Central memory CD8-positive, alpha-beta T cell (primary cell): ENCODE measurements at regions not wholly inside any gene's neighbourhood (a gene's known extent, or its start where the extent isn't known, plus 50 kb on each side); places are given as distances from the start of the nearest gene placed in this dataset.

Experiments used
- ATAC-seq: fragments of 150-1000 bp; cut with Tn5 transposase; replicated peaks from 2 replicates; pipeline ENCODE4 v1.10.0; 2022; ENCODE audit warnings: mild to moderate bottlenecking, moderate FRiP score, moderate number of reproducible peaks; ENCODE audit not compliant: poor library complexity, severe bottlenecking; ENCODE audit errors: extremely low read depth
- DNase-seq, 2 donors: peaks; one replicate each; pipeline ENCODE4 v3.0.0; 2021; ENCODE audit warnings: low spot score in 2 of 2
- H3K27ac Mint-ChIP-seq: one replicate; pipeline ENCODE4 v1.8.0; 2022; ENCODE audit warnings: low read depth, mild to moderate bottlenecking, moderate library complexity, mixed read lengths
- H3K27me3 Mint-ChIP-seq: one replicate; pipeline ENCODE4 v1.8.0; 2022; ENCODE audit warnings: mixed read lengths
- H3K36me3 Mint-ChIP-seq: one replicate; pipeline ENCODE4 v1.8.0; 2022; ENCODE audit warnings: mild to moderate bottlenecking, moderate library complexity, mixed read lengths; ENCODE audit not compliant: insufficient read depth
- H3K4me1 Mint-ChIP-seq: one replicate; pipeline ENCODE4 v1.8.0; 2022; ENCODE audit warnings: mixed read lengths
- H3K4me3 Mint-ChIP-seq: one replicate; pipeline ENCODE4 v1.8.0; 2022; ENCODE audit warnings: mild to moderate bottlenecking, moderate library complexity, mixed read lengths
- H3K9me3 Mint-ChIP-seq: one replicate; pipeline ENCODE4 v1.8.0; 2022; ENCODE audit warnings: mixed read lengths

- H3K36me3 Mint-ChIP-seq, result no peaks in the 10 kb centered on the region
- H3K27me3 Mint-ChIP-seq, result peaks cover 46% of the 10 kb centered on the region
- H3K4me3 Mint-ChIP-seq, result no peak overlapping the region
- DNase-seq (no peak), ATAC-seq (no peak)
- no peaks in the 10 kb centered on the region for H3K9me3 Mint-ChIP-seq
- no peak overlapping the region for H3K27ac Mint-ChIP-seq
- no peaks in the 10 kb centered on the region for H3K4me1 Mint-ChIP-seq
Observed at GRCh38 chr20:48298433-48298832, 513.2 kb upstream of the SULF2 start.

- H3K36me3 Mint-ChIP-seq, result peaks cover 1% of the 10 kb centered on the region
- H3K4me3 Mint-ChIP-seq, result no peak overlapping the region
- no peaks in the 10 kb centered on the region for H3K4me1 Mint-ChIP-seq
- DNase-seq (no peak), ATAC-seq (no peak)
- H3K27ac Mint-ChIP-seq, result no peak overlapping the region
- no peaks in the 10 kb centered on the region for H3K9me3 Mint-ChIP-seq
- peaks cover 54% of the 10 kb centered on the region for H3K27me3 Mint-ChIP-seq
Observed at GRCh38 chr20:48295966-48296421, 510.7 kb upstream of the SULF2 start.

- DNase-seq, result no peak
- H3K9me3 Mint-ChIP-seq, result no peaks in the 10 kb centered on the region
- H3K36me3 Mint-ChIP-seq, result peaks cover 1% of the 10 kb centered on the region
- H3K4me3 Mint-ChIP-seq, result no peak overlapping the region
- peaks cover 57% of the 10 kb centered on the region for H3K27me3 Mint-ChIP-seq
- no peaks in the 10 kb centered on the region for H3K4me1 Mint-ChIP-seq
- no peak overlapping the region for H3K27ac Mint-ChIP-seq
- ATAC-seq, result no peak
Observed at GRCh38 chr20:48295445-48295903, 510.2 kb upstream of the SULF2 start.

- ATAC-seq, result no peak
- H3K27ac Mint-ChIP-seq, result no peak overlapping the region
- DNase-seq, result no peak
- H3K36me3 Mint-ChIP-seq, result peaks cover 1% of the 10 kb centered on the region
- no peaks in the 10 kb centered on the region for H3K4me1 Mint-ChIP-seq
- H3K4me3 Mint-ChIP-seq, result no peak overlapping the region
- peaks cover 62% of the 10 kb centered on the region for H3K27me3 Mint-ChIP-seq
- H3K9me3 Mint-ChIP-seq, result no peaks in the 10 kb centered on the region
Observed at GRCh38 chr20:48294942-48295341, 509.7 kb upstream of the SULF2 start.

GRCh38 chr20:48294196-48294595 is 508.9 kb upstream of the SULF2 start:
- Mint-ChIP-seq H3K27me3 (peaks cover 67% of the 10 kb centered on the region), H3K4me1 (no peaks in the 10 kb centered on the region), H3K4me3 (no peak overlapping the region), H3K27ac (no peak overlapping the region), H3K36me3 (peaks cover 1% of the 10 kb centered on the region), H3K9me3 (no peaks in the 10 kb centered on the region)
- DNase-seq (no peak), ATAC-seq (no peak)

GRCh38 chr20:48293671-48294070 is 508.4 kb upstream of the SULF2 start:
- ATAC-seq (no peak), DNase-seq (no peak)
- peaks cover 1% of the 10 kb centered on the region for H3K36me3 Mint-ChIP-seq
- no peaks in the 10 kb centered on the region for H3K4me1 Mint-ChIP-seq
- peaks cover 67% of the 10 kb centered on the region for H3K27me3 Mint-ChIP-seq
- H3K9me3 Mint-ChIP-seq, result no peaks in the 10 kb centered on the region
- no peak overlapping the region for H3K4me3 Mint-ChIP-seq
- H3K27ac Mint-ChIP-seq, result no peak overlapping the region

GRCh38 chr20:48292806-48293205 is 507.5 kb upstream of the SULF2 start:
- DNase-seq, result no peak
- H3K4me1 Mint-ChIP-seq, result no peaks in the 10 kb centered on the region

GRCh38 chr20:48291896-48292295 is 506.6 kb upstream of the SULF2 start:
- H3K9me3 Mint-ChIP-seq, result no peaks in the 10 kb centered on the region
- peaks cover 78% of the 10 kb centered on the region for H3K27me3 Mint-ChIP-seq
- ATAC-seq (no peak), DNase-seq (no peak)
- no peak overlapping the region for H3K27ac Mint-ChIP-seq
- no peak overlapping the region for H3K4me3 Mint-ChIP-seq
- H3K36me3 Mint-ChIP-seq, result peaks cover 1% of the 10 kb centered on the region
- H3K4me1 Mint-ChIP-seq, result no peaks in the 10 kb centered on the region

More at GRCh38 chr20:48292806-48293205, 507.5 kb upstream of the SULF2 start:
- peaks cover 74% of the 10 kb centered on the region for H3K27me3 Mint-ChIP-seq
- no peak overlapping the region for H3K4me3 Mint-ChIP-seq
- H3K27ac Mint-ChIP-seq, result no peak overlapping the region
- ATAC-seq, result no peak
- H3K36me3 Mint-ChIP-seq, result peaks cover 1% of the 10 kb centered on the region
- no peaks in the 10 kb centered on the region for H3K9me3 Mint-ChIP-seq

GRCh38 chr20:48288930-48289507 is 503.7 kb upstream of the SULF2 start:
- ATAC-seq (no peak), DNase-seq (no peak)
- no peaks in the 10 kb centered on the region for H3K9me3 Mint-ChIP-seq
- no peaks in the 10 kb centered on the region for H3K4me1 Mint-ChIP-seq
- H3K27ac Mint-ChIP-seq, result no peak overlapping the region
- no peak overlapping the region for H3K4me3 Mint-ChIP-seq
- H3K36me3 Mint-ChIP-seq, result peaks cover 1% of the 10 kb centered on the region
- H3K27me3 Mint-ChIP-seq, result peaks cover 86% of the 10 kb centered on the region

- ATAC-seq, result no peak
- Mint-ChIP-seq H3K9me3 (no peaks in the 10 kb centered on the region), H3K27ac (no peak overlapping the region)
Observed at GRCh38 chr20:48287552-48288170, 502.4 kb upstream of the SULF2 start.

GRCh38 chr20:48287021-48287494 is 501.8 kb upstream of the SULF2 start:
- peaks cover 81% of the 10 kb centered on the region for H3K27me3 Mint-ChIP-seq
- H3K9me3 Mint-ChIP-seq, result no peaks in the 10 kb centered on the region
- H3K27ac Mint-ChIP-seq, result no peak overlapping the region
- no peak for ATAC-seq
- no peak overlapping the region for H3K4me3 Mint-ChIP-seq
- no peaks in the 10 kb centered on the region for H3K4me1 Mint-ChIP-seq
- DNase-seq, result no peak
- H3K36me3 Mint-ChIP-seq, result peaks cover under 1% of the 10 kb centered on the region

More at GRCh38 chr20:48287552-48288170, 502.4 kb upstream of the SULF2 start:
- no peak overlapping the region for H3K4me3 Mint-ChIP-seq
- peaks cover 1% of the 10 kb centered on the region for H3K36me3 Mint-ChIP-seq
- no peak for DNase-seq
- H3K27me3 Mint-ChIP-seq, result peaks cover 82% of the 10 kb centered on the region
- no peaks in the 10 kb centered on the region for H3K4me1 Mint-ChIP-seq

- no peak overlapping the region for H3K27ac Mint-ChIP-seq
- no peaks in the 10 kb centered on the region for H3K36me3 Mint-ChIP-seq
- no peaks in the 10 kb centered on the region for H3K4me1 Mint-ChIP-seq
- no peaks in the 10 kb centered on the region for H3K9me3 Mint-ChIP-seq
- no peak for ATAC-seq
- H3K27me3 Mint-ChIP-seq, result peaks cover 83% of the 10 kb centered on the region
- no peak overlapping the region for H3K4me3 Mint-ChIP-seq
- DNase-seq, result no peak
Observed at GRCh38 chr20:48286601-48287000, 501.3 kb upstream of the SULF2 start.

GRCh38 chr20:48285656-48286055 is 500.4 kb upstream of the SULF2 start:
- peaks cover 85% of the 10 kb centered on the region for H3K27me3 Mint-ChIP-seq
- H3K4me3 Mint-ChIP-seq, result no peak overlapping the region
- no peaks in the 10 kb centered on the region for H3K4me1 Mint-ChIP-seq
- H3K36me3 Mint-ChIP-seq, result no peaks in the 10 kb centered on the region
- DNase-seq (no peak), ATAC-seq (no peak)
- no peak overlapping the region for H3K27ac Mint-ChIP-seq
- no peaks in the 10 kb centered on the region for H3K9me3 Mint-ChIP-seq
